ENCODE measurements at regions not wholly inside any gene's neighbourhood (a gene's known extent, or its start where the extent isn't known, plus 50 kb on each side); places are given as distances from the start of the nearest gene placed in this dataset.

- H3K27me3 Mint-ChIP-seq (ENCODE audit: unreplicated experiment), result no peaks in the 10 kb centered on the region
- H3K4me1 Mint-ChIP-seq (ENCODE audit: unreplicated experiment), result peaks cover 20% of the 10 kb centered on the region
- no peak for DNase-seq (ENCODE audit: low spot score)
- TF ChIP-seq CTCF (IDR thresholded peaks at IDR 0.05; ENCODE audit: unreplicated experiment), result no peak
- no peaks in the 10 kb centered on the region for H3K36me3 Mint-ChIP-seq (ENCODE audit: low read depth, unreplicated experiment)
- H3K9me3 Mint-ChIP-seq (ENCODE audit: unreplicated experiment), result no peaks in the 10 kb centered on the region
- no peak overlapping the region for H3K27ac Mint-ChIP-seq (ENCODE audit: unreplicated experiment)
- no peak overlapping the region for H3K4me3 Mint-ChIP-seq (ENCODE audit: unreplicated experiment)
These were observed 53.5 kb upstream of the APCDD1L start for GRCh38 chr20:58568483-58569240.

- DNase-seq (ENCODE audit: low spot score), result no peak
- TF ChIP-seq CTCF (IDR thresholded peaks at IDR 0.05; ENCODE audit: unreplicated experiment), result no peak
- no peak overlapping the region for H3K4me3 Mint-ChIP-seq (ENCODE audit: unreplicated experiment)
- H3K27me3 Mint-ChIP-seq (ENCODE audit: unreplicated experiment), result no peaks in the 10 kb centered on the region
- peaks cover 20% of the 10 kb centered on the region for H3K4me1 Mint-ChIP-seq (ENCODE audit: unreplicated experiment)
- H3K36me3 Mint-ChIP-seq (ENCODE audit: low read depth, unreplicated experiment), result no peaks in the 10 kb centered on the region
- no peak overlapping the region for H3K27ac Mint-ChIP-seq (ENCODE audit: unreplicated experiment)
- H3K9me3 Mint-ChIP-seq (ENCODE audit: unreplicated experiment), result no peaks in the 10 kb centered on the region
These were observed 52.9 kb upstream of the APCDD1L start for GRCh38 chr20:58568126-58568482.

DNA sequence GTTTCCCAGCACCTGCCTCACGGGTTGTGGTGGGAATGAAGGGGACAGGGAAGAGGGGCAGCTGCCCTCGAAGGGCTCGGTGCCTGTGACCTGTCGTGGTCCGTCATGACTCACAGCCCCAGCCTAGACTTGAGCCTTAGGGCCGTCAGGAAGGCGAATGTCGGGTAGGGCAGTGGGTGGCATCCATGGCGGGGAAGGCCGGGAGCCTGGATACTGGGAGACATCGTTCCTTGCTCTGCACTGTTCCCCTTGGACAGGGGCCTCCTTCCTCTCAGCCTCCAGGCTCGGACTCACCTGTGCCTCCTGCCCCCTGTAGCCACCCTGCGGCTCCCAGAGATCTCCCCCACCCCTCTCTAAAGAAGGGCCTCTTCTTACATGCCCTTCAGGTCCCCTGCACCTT, 52.2 kb upstream of the APCDD1L start:
- Mint-ChIP-seq H3K4me3 (ENCODE audit: unreplicated experiment) (no peak overlapping the region), H3K4me1 (ENCODE audit: unreplicated experiment) (peaks cover 20% of the 10 kb centered on the region), H3K27ac (ENCODE audit: unreplicated experiment) (no peak overlapping the region), H3K9me3 (ENCODE audit: unreplicated experiment) (no peaks in the 10 kb centered on the region), H3K36me3 (ENCODE audit: low read depth, unreplicated experiment) (no peaks in the 10 kb centered on the region), H3K27me3 (ENCODE audit: unreplicated experiment) (no peaks in the 10 kb centered on the region)
- no peak for TF ChIP-seq CTCF (IDR thresholded peaks at IDR 0.05; ENCODE audit: unreplicated experiment)
- DNase-seq (ENCODE audit: low spot score), result no peak

DNA sequence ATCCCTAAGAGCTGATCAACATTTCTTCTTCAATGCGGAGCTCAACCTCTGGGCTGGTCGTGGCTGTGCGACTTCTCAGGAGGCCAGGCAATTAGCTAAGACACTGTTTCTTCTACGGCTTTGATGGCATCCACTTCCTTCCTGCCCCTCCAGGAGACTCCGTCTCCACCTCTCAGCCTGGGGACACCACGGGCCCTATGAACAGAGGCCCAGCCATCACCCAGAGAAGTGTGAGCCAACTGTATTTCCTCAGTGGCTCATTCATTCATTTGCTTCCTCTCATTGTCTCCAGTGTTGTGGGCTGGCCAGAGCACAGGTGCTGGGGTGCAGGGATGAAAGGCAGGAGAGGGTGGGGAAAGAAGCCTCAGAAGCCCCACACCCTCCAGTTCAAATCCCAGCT, 51.8 kb upstream of the APCDD1L start:
- Mint-ChIP-seq H3K27ac (ENCODE audit: unreplicated experiment) (no peak overlapping the region), H3K9me3 (ENCODE audit: unreplicated experiment) (no peaks in the 10 kb centered on the region), H3K4me1 (ENCODE audit: unreplicated experiment) (peaks cover 20% of the 10 kb centered on the region), H3K4me3 (ENCODE audit: unreplicated experiment) (no peak overlapping the region), H3K27me3 (ENCODE audit: unreplicated experiment) (no peaks in the 10 kb centered on the region), H3K36me3 (ENCODE audit: low read depth, unreplicated experiment) (no peaks in the 10 kb centered on the region)
- no peak for TF ChIP-seq CTCF (IDR thresholded peaks at IDR 0.05; ENCODE audit: unreplicated experiment)
- DNase-seq (ENCODE audit: low spot score), result no peak

GRCh38 chr20:58565461-58566175, 50.4 kb upstream of the APCDD1L start:
- TF ChIP-seq CTCF (IDR thresholded peaks at IDR 0.05; ENCODE audit: unreplicated experiment), result no peak
- Mint-ChIP-seq H3K36me3 (ENCODE audit: low read depth, unreplicated experiment) (no peaks in the 10 kb centered on the region), H3K27ac (ENCODE audit: unreplicated experiment) (peak overlapping the region; percentile 21), H3K4me1 (ENCODE audit: unreplicated experiment) (peaks cover 20% of the 10 kb centered on the region), H3K4me3 (ENCODE audit: unreplicated experiment) (no peak overlapping the region), H3K27me3 (ENCODE audit: unreplicated experiment) (no peaks in the 10 kb centered on the region), H3K9me3 (ENCODE audit: unreplicated experiment) (no peaks in the 10 kb centered on the region)
- DNase-seq (ENCODE audit: low spot score), result no peak
